HCT116 (cell line): ENCODE measurements at regions not wholly inside any gene's neighbourhood (a gene's known extent, or its start where the extent isn't known, plus 50 kb on each side); places are given as distances from the start of the nearest gene placed in this dataset.

Experiments used
- ATAC-seq: fragments of 200-7000 bp; cut with Tn5 transposase; 2 replicates; pipeline ENCODE4 v1.9.1; 2020; ENCODE audit warnings: mild to moderate bottlenecking, moderate library complexity
- BruUV-seq: library from RNA; stranded (reverse); fragments of 400-500 nt; replicated peaks from 2 replicates; lab custom pipeline; 2021; lab: Mats Ljungman, UMichigan
- CTCF ChIA-PET: fragments of 300-600 bp; sonication (Branson Sonifier 250); formaldehyde crosslinking; loops from one replicate; lab custom pipeline; 2021; ENCODE audit warnings: antibody characterized with exemption; lab: Charles Lee
- POLR2A ChIA-PET: fragments of 300-600, 350-600 bp; sonication (Branson Sonifier 250); formaldehyde crosslinking; loops from one replicate; lab custom pipeline; 2021; ENCODE audit warnings: antibody characterized with exemption; lab: Charles Lee
- RAD21 ChIA-PET, 2 experiments: fragments of 300-600 bp; sonication (Branson Sonifier 250); formaldehyde crosslinking; loops; one replicate each; lab custom pipeline; 2023; ENCODE audit warnings: low total read pairs in 2 of 2; ENCODE audit not compliant: uncharacterized antibody in 2 of 2, unreplicated experiment in 2 of 2, low non-redundant PET in 1 of 2; lab: Charles Lee
- DNase-seq: peaks from one replicate; pipeline ENCODE4 v3.0.0-alpha.2; 2010; ENCODE audit warnings: low read depth, low spot score
- H2AFZ ChIP-seq: fragments of 200-600 bp; shearing (Covaris generic), sonication (generic); 2 replicates; pipeline ENCODE4 v1.6.1; 2017; ENCODE audit warnings: low read depth, mixed run types, mixed read lengths, antibody characterized with exemption, low read length; ENCODE audit not compliant: poor library complexity, severe bottlenecking
- H3K27ac ChIP-seq: 2 replicates; pipeline ENCODE4 v1.5.1; 2012; ENCODE audit warnings: low read depth, low read length
- H3K27me3 ChIP-seq: fragments of 200-600 bp; sonication (generic); 2 replicates; pipeline ENCODE4 v1.6.1; 2016; ENCODE audit warnings: mixed run types, low read length, mixed read lengths; ENCODE audit not compliant: insufficient read depth
- H3K36me3 ChIP-seq, 2 experiments: fragments of 200-500 bp in 1 of 2; fragments of 200-600 bp in 1 of 2; sonication (Bioruptor generic) in 1 of 2; sonication (generic) in 1 of 2; 2 replicates each; pipeline versions ENCODE4 v1.5.1 to v1.6.1; 2014 to 2016; ENCODE audit warnings: low read length in 2 of 2, inconsistent platforms in 1 of 2, mixed read lengths in 1 of 2, mixed run types in 1 of 2; ENCODE audit not compliant: insufficient read depth in 2 of 2, control insufficient read depth in 1 of 2
- H3K4me1 ChIP-seq, 2 experiments: fragments of 200-600 bp in 1 of 2; sonication (generic) in 1 of 2; 2 replicates each; pipeline versions ENCODE4 v1.5.1 to v1.6.1; 2012 to 2017; ENCODE audit warnings: low read length in 2 of 2, inconsistent platforms in 1 of 2, mild to moderate bottlenecking in 1 of 2, mixed read lengths in 1 of 2, mixed run types in 1 of 2, moderate library complexity in 1 of 2; ENCODE audit not compliant: insufficient read depth in 2 of 2, control insufficient read depth in 1 of 2
- H3K4me2 ChIP-seq: fragments of 200-600 bp; sonication (generic); 2 replicates; pipeline ENCODE4 v1.6.1; 2017; ENCODE audit warnings: mixed run types, low read length, mixed read lengths
- H3K4me3 ChIP-seq, 2 experiments: fragments of 200-600 bp in 1 of 2; sonication (generic) in 1 of 2; replicated peaks in 1 of 2; 2 replicates each; pipeline ENCODE4 v1.5.1; 2011 to 2016; ENCODE audit warnings: low read length in 2 of 2, control low read depth in 1 of 2, low read depth in 1 of 2, mild to moderate bottlenecking in 1 of 2, mixed read lengths in 1 of 2, mixed run types in 1 of 2
- H3K79me2 ChIP-seq: fragments of 200-600 bp; sonication (generic); 2 replicates; pipeline ENCODE4 v1.6.1; 2017; ENCODE audit warnings: mild to moderate bottlenecking, mixed run types, low read length, moderate library complexity, mixed read lengths; ENCODE audit not compliant: insufficient read depth
- H3K9ac ChIP-seq: fragments of 200-600 bp; sonication (generic); 2 replicates; pipeline ENCODE4 v1.6.1; 2016; ENCODE audit warnings: low read length, mixed read lengths
- H3K9me2 ChIP-seq: fragments of 200-600 bp; sonication (generic), shearing (Covaris generic); 2 replicates; pipeline ENCODE4 v1.6.1; 2017; ENCODE audit warnings: mixed run types, mild to moderate bottlenecking, moderate library complexity; ENCODE audit not compliant: insufficient read depth
- H3K9me3 ChIP-seq, 2 experiments: fragments of 200-500 bp in 1 of 2; fragments of 200-600 bp in 1 of 2; sonication (Bioruptor generic) in 1 of 2; sonication (generic) in 1 of 2; 2 replicates each; pipeline ENCODE4 v1.6.1; 2014 to 2017; ENCODE audit warnings: low read length in 2 of 2, mixed read lengths in 2 of 2, inconsistent platforms in 1 of 2, low read depth in 1 of 2, mild to moderate bottlenecking in 1 of 2, mixed run types in 1 of 2, moderate library complexity in 1 of 2; ENCODE audit not compliant: control insufficient read depth in 1 of 2, insufficient read depth in 1 of 2
- H4K20me1 ChIP-seq: fragments of 200-600 bp; sonication (generic), shearing (Covaris generic); 2 replicates; pipeline ENCODE4 v1.6.1; 2017; ENCODE audit warnings: mixed run types, mild to moderate bottlenecking, moderate library complexity; ENCODE audit not compliant: insufficient read depth
- CBX3 ChIP-seq: IDR thresholded peaks from 2 replicates; pipeline ENCODE4 v1.6.1; 2012; ENCODE audit warnings: low read depth
- CEBPB ChIP-seq: IDR thresholded peaks from 2 replicates; pipeline ENCODE4 v1.6.1; 2012; ENCODE audit warnings: low read depth
- EZH2phosphoT487 ChIP-seq: fragments of 200-600 bp; IDR thresholded peaks from 2 replicates; pipeline ENCODE4 v1.6.1; 2018; ENCODE audit warnings: antibody characterized with exemption, borderline replicate concordance
- FOSL1 ChIP-seq: IDR thresholded peaks from 2 replicates; pipeline ENCODE4 v1.6.1; 2012; ENCODE audit warnings: low read depth
- JUND ChIP-seq: IDR thresholded peaks from 2 replicates; pipeline ENCODE4 v1.6.1; 2012
- RAD21 ChIP-seq: IDR thresholded peaks from 2 replicates; pipeline ENCODE4 v1.6.1; 2012; ENCODE audit warnings: low read depth, mild to moderate bottlenecking
- SIN3A ChIP-seq: IDR thresholded peaks from 2 replicates; pipeline ENCODE4 v1.6.1; 2012; ENCODE audit warnings: low read depth
- SRF ChIP-seq: IDR thresholded peaks from 2 replicates; pipeline ENCODE4 v1.6.1; 2012; ENCODE audit warnings: low read depth
- ZFX ChIP-seq: fragments of 450-650 bp; IDR thresholded peaks from 2 replicates; pipeline ENCODE4 v1.6.1; 2017
- intact Hi-C: fragments of 100-400 bp; cut with micrococcal nuclease; formaldehyde crosslinking; loops from 2 replicates; pipeline ENCODE4 v1.10.0; 2022
- TF ChIP-seq, protein P1 (sequence below): IDR thresholded peaks from 2 replicates; pipeline ENCODE4 v1.6.1; 2012; ENCODE audit warnings: low read depth
- TF ChIP-seq, protein P2 (sequence below): IDR thresholded peaks from 2 replicates; pipeline ENCODE4 v1.6.1; 2012

DNA sequence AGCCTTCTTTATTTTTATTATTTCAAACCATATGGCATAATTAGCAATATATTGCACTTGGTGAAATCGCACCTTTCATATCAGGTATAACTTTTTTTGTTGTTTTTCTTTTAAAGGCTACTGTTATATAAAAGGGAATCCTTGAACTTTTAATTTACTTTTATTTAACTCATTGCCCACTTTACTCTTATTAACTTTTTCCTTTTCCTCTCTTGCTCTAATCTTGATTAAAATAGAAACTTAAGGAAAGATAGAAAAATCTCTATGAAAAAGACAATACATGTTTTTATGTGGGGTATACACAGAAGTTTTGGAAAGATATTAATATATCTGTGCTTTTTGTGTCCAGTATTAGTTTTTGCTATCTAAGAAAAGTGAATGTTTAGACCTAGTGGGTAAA, 805.8 kb downstream of the USP25 start (continued):
- TF ChIP-seq, protein P1, sequence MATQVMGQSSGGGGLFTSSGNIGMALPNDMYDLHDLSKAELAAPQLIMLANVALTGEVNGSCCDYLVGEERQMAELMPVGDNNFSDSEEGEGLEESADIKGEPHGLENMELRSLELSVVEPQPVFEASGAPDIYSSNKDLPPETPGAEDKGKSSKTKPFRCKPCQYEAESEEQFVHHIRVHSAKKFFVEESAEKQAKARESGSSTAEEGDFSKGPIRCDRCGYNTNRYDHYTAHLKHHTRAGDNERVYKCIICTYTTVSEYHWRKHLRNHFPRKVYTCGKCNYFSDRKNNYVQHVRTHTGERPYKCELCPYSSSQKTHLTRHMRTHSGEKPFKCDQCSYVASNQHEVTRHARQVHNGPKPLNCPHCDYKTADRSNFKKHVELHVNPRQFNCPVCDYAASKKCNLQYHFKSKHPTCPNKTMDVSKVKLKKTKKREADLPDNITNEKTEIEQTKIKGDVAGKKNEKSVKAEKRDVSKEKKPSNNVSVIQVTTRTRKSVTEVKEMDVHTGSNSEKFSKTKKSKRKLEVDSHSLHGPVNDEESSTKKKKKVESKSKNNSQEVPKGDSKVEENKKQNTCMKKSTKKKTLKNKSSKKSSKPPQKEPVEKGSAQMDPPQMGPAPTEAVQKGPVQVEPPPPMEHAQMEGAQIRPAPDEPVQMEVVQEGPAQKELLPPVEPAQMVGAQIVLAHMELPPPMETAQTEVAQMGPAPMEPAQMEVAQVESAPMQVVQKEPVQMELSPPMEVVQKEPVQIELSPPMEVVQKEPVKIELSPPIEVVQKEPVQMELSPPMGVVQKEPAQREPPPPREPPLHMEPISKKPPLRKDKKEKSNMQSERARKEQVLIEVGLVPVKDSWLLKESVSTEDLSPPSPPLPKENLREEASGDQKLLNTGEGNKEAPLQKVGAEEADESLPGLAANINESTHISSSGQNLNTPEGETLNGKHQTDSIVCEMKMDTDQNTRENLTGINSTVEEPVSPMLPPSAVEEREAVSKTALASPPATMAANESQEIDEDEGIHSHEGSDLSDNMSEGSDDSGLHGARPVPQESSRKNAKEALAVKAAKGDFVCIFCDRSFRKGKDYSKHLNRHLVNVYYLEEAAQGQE: no peak

DNA sequence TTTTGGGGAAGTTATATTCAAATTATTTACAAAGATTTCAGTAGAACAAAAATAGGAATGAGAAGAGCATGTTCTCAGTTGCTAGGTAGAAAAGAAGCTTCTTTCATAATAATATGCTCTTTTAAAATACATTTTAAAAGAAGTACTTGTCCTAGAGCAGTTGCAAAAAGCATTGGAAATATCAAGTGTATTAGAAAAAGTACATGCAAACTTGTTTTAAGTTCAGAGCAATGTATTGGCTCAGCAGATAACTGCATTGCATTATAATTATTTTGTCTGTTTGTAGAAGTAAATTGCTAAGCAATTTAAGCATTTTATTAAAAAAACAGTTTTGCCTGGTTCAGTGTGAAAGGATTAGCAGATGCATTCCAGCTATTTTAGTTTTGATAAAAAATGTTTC, 806.4 kb downstream of the USP25 start:
- CTCF ChIA-PET: no interaction called here
- RAD21 ChIA-PET: no interaction called here
- no peak overlapping the region for H3K9ac ChIP-seq
- no peaks in the 10 kb centered on the region for H3K27me3 ChIP-seq
- DNase-seq (no peak), ATAC-seq (no peak)
- H3K9me2 ChIP-seq: no peaks in the 10 kb centered on the region
- H3K9me3 ChIP-seq: peaks cover 18 to 28% of the 10 kb centered on the region in 2 experiments; a peak in 3 of 4 replicates
- H3K4me1 ChIP-seq: no peaks in the 10 kb centered on the region
- no peak overlapping the region for H3K27ac ChIP-seq
- no TSS peak for BruUV-seq
- intact Hi-C loops: no loop called here
- no peak overlapping the region for H3K4me3 ChIP-seq
- POLR2A ChIA-PET: no interaction called here
- H3K36me3 ChIP-seq: no peaks in the 10 kb centered on the region
- no peak for TF ChIP-seq SIN3A
- no peak for TF ChIP-seq CEBPB
- no peak for TF ChIP-seq EZH2phosphoT487
- TF ChIP-seq CBX3: no peak
- no peak for TF ChIP-seq SRF
- TF ChIP-seq, protein P2, sequence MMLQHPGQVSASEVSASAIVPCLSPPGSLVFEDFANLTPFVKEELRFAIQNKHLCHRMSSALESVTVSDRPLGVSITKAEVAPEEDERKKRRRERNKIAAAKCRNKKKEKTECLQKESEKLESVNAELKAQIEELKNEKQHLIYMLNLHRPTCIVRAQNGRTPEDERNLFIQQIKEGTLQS: no peak
- TF ChIP-seq RAD21: no peak
- no peak for TF ChIP-seq FOSL1
- TF ChIP-seq JUND: no peak
- no peak for TF ChIP-seq ZFX
- no peak overlapping the region for H3K4me2 ChIP-seq
- no peak overlapping the region for H2AFZ ChIP-seq
- H4K20me1 ChIP-seq: no peaks in the 10 kb centered on the region
- no peaks in the 10 kb centered on the region for H3K79me2 ChIP-seq
